AG10803 (cell line): ENCODE measurements at regions not wholly inside any gene's neighbourhood (a gene's known extent, or its start where the extent isn't known, plus 50 kb on each side); places are given as distances from the start of the nearest gene placed in this dataset.

ENCODE experiments used
- DNase-seq: peaks from one replicate; pipeline ENCODE4 v3.0.0; 2010; ENCODE audit warnings: low read depth
- H3K4me3 ChIP-seq: 2 replicates; pipeline ENCODE4 v1.5.1; 2011; ENCODE audit warnings: mild to moderate bottlenecking, low read length, control low read depth
- CTCF ChIP-seq: conservative IDR thresholded peaks from 2 replicates; pipeline ENCODE4 v1.5.1; 2011; ENCODE audit warnings: mild to moderate bottlenecking, low read length, control low read depth, inconsistent platforms

GRCh38 chr4:66662620-66663019 lies 882.7 kb downstream of the CENPC start:
- DNase-seq, result no peak
- TF ChIP-seq CTCF, result no peak
- no peak overlapping the region for H3K4me3 ChIP-seq

DNA sequence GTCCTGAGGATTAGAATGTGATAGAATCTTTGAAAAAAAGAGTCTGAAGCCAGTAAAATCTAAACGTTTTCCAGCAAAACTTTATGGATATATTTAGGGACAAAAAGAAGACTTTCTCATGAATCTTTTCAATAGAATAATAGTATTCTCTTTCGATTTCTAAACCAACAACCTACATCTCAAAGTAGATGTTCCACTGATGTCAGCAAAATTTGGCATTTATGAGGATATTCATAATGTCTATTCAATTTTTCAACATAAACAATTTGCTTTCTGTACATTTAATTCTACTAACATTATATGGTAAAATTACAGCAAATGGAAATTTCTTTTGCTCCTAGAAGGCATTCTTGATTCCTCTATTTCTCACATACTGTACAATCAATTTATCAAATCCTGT lies 886.5 kb downstream of the CENPC start:
- DNase-seq, result no peak
- no peak for TF ChIP-seq CTCF
- H3K4me3 ChIP-seq, result no peak overlapping the region

- no peak overlapping the region for H3K4me3 ChIP-seq
- no peak for TF ChIP-seq CTCF
- no peak for DNase-seq
These were observed 889.8 kb downstream of the CENPC start for GRCh38 chr4:66655505-66655904.

- no peak overlapping the region for H3K4me3 ChIP-seq
- DNase-seq, result no peak
- no peak for TF ChIP-seq CTCF
These were observed 891.4 kb downstream of the CENPC start for GRCh38 chr4:66653937-66654336.

- TF ChIP-seq CTCF, result no peak
- H3K4me3 ChIP-seq, result no peak overlapping the region
- DNase-seq, result no peak
These were observed 896.1 kb downstream of the CENPC start for GRCh38 chr4:66649236-66649635.

- DNase-seq, result no peak
- TF ChIP-seq CTCF, result no peak
- H3K4me3 ChIP-seq, result no peak overlapping the region
These were observed 897.4 kb downstream of the CENPC start for GRCh38 chr4:66647926-66648325.

GRCh38 chr4:66647476-66647875 lies 897.8 kb downstream of the CENPC start:
- no peak for TF ChIP-seq CTCF

More at GRCh38 chr4:66647476-66647875, 897.8 kb downstream of the CENPC start:
- no peak for DNase-seq
- no peak overlapping the region for H3K4me3 ChIP-seq
